Stimulated activated CD8-positive, alpha-beta memory T cell treated with anti-CD3 and anti-CD28 coated beads, Interleukin-7, amount 100 ng/mL, for 4 hours (primary cell): ENCODE measurements at regions not wholly inside any gene's neighbourhood (a gene's known extent, or its start where the extent isn't known, plus 50 kb on each side); places are given as distances from the start of the nearest gene placed in this dataset.
"Not testable (repeated sequence)": the region's sequence is repeated elsewhere in the genome, so short reads cannot be mapped to it uniquely, and the experiment has no call there.

Experiments
- DNase-seq, 2 donors: peaks; one replicate each; pipeline ENCODE4 v3.0.0-alpha.2; 2020; ENCODE audit warnings: low read depth in 2 of 2

DNA sequence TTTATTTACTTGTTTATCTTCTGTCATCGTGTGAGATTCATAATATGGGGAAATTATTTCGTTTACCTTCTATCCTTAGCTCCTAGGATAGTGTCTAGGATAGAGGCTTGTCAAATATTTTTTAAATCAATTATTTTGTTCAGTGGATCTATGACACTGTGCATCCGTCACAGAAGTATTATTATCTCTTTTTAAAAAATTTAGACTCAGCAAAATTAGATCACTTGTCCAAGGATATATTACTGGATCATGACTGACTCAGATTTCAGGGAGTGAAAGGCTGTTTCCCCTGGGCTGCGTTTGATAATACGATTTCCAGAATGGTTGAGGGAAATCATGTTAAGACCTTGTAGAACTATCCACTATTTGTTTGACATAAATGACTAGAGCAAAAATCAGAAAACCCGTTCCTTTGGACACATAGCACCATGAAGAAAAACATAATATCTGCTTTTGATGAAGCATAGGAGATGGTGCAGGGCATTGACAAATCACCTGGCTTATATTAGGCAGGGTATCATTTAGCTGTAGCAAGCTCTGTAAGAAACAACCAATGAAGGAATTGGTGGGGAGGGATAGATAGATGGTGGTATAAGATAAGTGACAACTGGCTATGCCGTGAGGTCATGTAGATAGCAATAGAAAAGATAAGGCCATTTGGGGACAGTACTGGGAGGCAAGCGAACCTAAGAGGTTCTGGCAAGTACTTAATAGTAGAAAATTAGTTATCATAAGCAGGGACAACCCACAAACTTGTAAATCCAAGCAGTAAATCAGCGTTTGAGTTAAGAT is 465.2 kb upstream of the MAN1A1 start:
- DNase-seq, result no peak

GRCh38 chr6:119802464-119802863 is 452.9 kb upstream of the MAN1A1 start:
- DNase-seq, result no peak

GRCh38 chr6:119801056-119801455 is 451.5 kb upstream of the MAN1A1 start:
- DNase-seq, result no peak

DNA sequence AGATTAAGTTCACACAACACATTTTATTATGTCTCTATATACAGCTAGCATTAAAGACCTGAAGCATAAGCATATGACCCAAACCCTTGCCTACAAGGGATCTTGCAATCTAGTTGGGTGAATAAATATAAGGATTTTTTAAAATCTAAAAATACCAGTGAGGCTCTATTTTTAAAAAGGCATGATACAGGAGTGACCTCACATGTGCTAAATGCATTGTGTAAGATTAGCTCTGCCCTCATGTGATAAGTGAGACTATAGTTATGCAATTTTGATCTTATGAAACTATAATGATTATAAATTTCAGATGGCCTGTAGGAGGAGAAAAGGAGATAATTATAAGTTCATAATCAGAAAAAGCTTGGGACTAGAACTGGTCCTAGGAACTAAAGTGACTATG is 451.0 kb upstream of the MAN1A1 start:
- no peak for DNase-seq

- DNase-seq, result no peak
These were observed 450.3 kb upstream of the MAN1A1 start for GRCh38 chr6:119799596-119800509.

DNA sequence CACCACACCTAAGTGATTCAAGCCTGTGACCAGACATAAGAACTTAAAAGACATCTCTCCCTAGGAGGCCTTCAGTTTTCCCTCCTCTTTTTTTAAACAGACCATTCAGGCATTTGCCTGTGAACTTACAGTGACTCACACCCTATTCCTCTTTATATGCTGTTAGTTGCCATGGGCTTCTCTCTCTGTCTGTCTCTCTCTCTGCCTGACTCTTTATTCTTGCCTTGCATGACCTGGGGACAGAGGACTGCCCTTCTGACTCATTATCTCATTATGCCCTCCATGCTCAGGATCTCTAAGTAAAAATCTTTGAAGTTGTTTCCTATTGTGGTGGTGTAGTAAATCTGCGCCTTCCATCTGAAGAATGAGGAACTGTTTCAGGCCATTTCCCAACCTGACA is 442.2 kb upstream of the MAN1A1 start:
- DNase-seq, result no peak

DNA sequence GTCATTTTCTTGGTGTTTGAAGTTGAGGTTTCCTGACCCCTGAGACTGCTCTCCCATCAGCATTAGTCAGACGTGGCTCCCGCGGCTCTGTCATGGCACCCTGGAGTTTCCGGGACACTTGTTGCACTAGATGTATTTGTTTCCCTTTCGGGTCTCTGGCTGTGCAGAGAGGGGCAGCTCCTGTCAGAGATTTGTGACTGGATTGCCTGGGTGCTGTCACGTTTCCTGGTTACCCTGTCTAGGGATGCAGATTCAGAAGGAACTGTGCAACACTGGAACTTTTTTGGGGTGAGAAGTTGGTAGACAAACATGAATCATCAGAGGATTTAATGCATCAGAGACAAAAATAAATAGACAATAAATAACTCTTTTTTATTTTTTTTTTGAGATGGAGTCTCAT is 431.8 kb upstream of the MAN1A1 start:
- DNase-seq, result no peak

DNA sequence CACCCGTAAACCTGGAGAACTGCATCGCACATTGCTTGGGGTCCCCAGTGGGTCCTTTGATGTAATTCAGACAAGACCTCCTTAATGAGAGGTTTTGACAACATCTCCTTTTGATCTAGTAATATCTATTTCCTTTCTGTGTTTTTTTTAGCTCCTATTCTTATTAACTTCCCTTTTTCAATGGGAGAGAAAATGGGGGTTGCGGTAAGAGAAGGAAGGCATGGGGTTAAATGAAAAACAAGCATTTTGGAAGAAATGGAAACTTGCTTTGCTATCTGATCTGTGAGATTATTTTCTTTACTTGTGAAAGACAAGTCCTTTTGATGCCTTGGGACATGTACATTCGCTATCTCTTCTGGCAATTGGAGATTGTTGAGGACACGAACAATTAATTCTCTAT is 418.6 kb upstream of the MAN1A1 start:
- DNase-seq, result no peak

DNA sequence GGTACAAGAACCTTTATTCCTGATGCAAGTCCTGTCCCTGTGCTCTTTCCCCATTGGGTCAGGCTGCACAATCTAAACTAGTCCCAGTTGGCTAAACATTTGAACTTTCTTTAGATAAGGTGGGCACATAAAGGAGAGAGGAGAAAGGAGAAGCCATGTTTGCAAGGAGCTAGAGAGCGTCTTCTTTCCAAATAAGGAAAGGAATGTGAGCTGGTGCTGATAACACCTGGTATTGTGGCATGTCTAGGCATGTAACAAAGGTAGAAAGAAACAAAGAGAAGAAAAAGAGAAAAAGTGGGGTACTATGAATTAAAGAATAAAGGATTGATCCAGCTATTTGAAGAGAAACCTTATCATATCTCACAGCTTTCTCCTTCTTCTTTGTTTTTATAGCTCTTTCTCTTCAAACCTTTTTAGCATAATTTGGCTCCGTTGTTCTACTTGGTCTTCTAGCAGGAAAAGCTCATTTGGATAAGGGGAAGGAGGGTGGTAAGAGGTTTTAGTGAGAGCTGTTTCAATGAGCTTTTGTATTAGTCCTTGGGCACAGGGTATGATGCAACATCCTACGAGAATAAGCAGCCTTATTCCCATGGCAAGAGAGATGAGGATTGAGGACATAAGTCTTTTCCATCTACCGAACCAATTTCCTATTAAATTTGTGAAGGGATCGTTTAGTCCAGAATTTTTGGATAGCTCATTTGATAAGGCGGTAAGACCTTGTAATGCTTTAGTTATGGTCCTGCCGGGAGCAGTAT is 415.5 kb upstream of the MAN1A1 start:
- no peak for DNase-seq

- DNase-seq, result no peak
These were observed 410.5 kb upstream of the MAN1A1 start for GRCh38 chr6:119760046-119760445.

- no peak for DNase-seq
These were observed 408.8 kb upstream of the MAN1A1 start for GRCh38 chr6:119758385-119758784.

DNA sequence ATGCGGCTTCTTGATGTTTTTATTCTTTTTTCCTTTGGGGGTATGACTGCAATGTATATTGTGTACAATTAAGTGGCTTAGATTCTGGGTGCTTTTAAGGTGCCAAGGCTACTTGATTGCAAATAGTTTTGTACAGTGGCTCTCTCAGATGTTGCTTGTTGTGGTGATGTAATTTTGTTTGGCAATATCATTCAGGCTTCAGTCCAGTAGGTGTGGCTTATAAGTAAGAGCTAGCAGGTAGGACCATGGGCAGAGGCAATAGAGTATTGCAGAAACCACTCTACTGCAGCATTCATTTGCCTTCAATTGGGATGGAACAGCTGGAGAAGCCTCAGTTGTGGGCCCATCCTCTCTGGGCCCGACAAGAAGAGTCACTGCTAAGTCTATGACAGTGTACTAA is 407.9 kb upstream of the MAN1A1 start:
- DNase-seq, result no peak

- no peak for DNase-seq
These were observed 399.8 kb upstream of the MAN1A1 start for GRCh38 chr6:119749335-119749734.

DNA sequence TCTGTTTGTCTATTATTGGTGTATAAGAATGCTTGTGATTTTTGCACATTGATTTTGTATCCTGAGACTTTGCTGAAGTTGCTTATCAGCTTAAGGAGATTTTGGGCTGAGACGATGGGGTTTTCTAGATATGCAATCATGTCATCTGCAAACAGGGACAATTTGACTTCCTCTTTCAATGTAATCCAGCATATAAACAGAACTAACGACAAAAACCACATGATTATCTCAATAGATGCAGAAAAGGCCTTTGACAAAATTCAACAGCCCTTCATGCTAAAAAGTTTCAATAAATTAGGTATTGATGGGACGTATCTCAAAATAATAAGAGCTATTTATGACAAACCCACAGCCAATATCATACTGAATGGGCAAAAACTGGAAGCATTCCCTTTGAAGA is 399.0 kb upstream of the MAN1A1 start:
- not testable (repeated sequence) for DNase-seq

DNA sequence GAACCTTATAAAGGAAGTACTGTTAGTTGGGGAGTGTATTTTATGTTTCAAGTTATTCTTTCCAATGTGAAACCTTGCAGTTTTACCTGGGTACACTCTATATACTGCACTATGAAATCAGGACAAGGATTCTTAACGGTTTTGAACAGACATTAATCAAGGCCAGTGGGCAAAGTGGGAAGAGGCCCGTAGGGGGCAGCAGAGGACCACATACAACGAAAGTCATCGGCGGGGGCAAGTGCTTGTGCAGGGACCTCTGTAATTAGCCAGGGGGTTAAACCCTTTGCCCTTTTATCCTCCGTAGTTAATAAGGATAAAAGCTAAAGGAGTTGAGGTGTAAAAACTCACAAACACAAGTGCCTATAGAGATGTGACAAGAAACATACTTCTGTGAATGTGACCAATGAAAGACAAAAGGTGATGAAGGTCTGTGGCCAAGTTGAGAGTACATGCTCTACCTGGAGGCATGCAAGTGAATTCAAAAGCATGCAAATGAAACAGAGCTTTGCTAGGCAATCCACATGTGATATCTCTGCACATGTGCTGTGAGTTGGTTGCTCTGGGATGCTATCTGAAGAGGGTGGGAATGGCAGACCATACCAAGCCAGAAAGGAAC is 392.7 kb upstream of the MAN1A1 start:
- DNase-seq, result peak; percentile 6 to 15

- no peak for DNase-seq
These were observed 390.2 kb upstream of the MAN1A1 start for GRCh38 chr6:119739769-119740168.

GRCh38 chr6:119738425-119738824 is 388.9 kb upstream of the MAN1A1 start:
- no peak for DNase-seq

DNA sequence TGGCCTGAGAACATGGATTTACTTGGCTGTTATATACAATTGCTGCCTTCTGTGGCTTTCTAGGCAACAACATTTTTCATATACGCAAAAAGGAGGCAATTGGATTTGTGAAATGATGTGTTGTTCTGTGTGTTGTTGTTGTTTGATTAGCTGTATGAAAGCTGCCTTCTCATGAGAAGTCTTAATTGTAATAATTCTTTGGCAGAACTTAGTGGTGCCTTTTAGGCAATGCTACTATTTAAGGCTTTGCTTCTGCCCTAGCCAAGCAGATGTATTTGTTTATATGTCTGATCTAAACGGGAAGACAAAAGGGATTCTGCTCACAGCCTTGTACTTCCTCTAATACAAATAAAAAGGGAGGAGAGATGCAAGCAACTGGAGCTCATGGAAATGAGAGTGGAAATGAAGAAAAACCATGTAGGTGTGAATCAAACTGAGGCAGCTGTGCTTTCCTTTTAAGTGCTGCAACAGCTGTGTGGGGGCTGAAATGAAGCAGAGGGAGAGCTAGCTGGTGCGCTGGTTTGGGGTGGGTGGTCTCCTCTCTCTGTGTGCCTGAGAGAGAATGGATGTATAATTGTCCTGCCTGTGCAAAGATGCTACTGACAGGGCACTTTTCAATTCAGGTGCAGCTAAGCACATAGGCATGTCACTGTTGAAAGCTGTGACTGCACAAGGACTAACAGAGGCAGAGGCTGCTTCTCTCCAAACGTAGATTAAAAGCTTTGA is 386.9 kb upstream of the MAN1A1 start:
- no peak for DNase-seq

GRCh38 chr6:119735530-119735929 is 386.0 kb upstream of the MAN1A1 start:
- no peak for DNase-seq

DNA sequence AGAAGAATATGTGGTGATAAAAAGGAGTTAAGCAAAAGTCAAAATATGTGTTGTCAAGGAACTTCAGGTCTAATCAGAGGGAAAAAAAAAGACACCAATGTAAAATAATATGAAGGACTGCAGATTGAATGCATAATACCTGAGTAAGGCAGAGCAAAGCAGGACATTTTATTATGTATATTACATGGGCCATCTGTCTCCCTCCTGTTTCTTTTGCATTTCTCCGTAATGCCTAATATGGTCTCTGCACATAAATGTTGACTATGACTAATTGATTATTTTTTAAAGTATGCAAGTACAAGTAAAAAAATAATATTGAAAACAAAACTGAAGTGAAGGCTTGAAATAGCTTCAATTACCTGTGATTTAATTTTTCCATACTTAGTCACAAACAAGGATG is 384.7 kb upstream of the MAN1A1 start:
- no peak for DNase-seq

- no peak for DNase-seq
These were observed 379.4 kb upstream of the MAN1A1 start for GRCh38 chr6:119728935-119729334.
